ENCODE measurements at regions not wholly inside any gene's neighbourhood (a gene's known extent, or its start where the extent isn't known, plus 50 kb on each side); places are given as distances from the start of the nearest gene placed in this dataset.

GRCh38 chr19:33948651-33949335 lies 152.1 kb downstream of the KCTD15 start:
- no peak overlapping the region for H3K27ac Mint-ChIP-seq
- no peaks in the 10 kb centered on the region for H3K4me1 ChIP-seq
- H2AFZ ChIP-seq (replicated peaks) = no peak overlapping the region

GRCh38 chr19:33950091-33950750 lies 153.6 kb downstream of the KCTD15 start:
- Histone ChIP-seq H3K36me3 (no peaks in the 10 kb centered on the region), H3K27me3 (no peaks in the 10 kb centered on the region), H3K79me2 (ENCODE audit: low read depth) (no peaks in the 10 kb centered on the region), H2AFZ (replicated peaks) (peak overlapping the region; percentile 5), H3K27ac (no peak overlapping the region), H3K9ac (no peak overlapping the region), H3K4me1 (no peaks in the 10 kb centered on the region), H3F3A (ENCODE audit: low read depth) (peaks cover 5% of the 10 kb centered on the region), H3K9me3 (ENCODE audit: low read depth) (no peaks in the 10 kb centered on the region), H3K4me3 (no peak overlapping the region), H4K20me1 (ENCODE audit: low read depth) (no peaks in the 10 kb centered on the region), H3K4me2 (no peak overlapping the region)
- no peak overlapping the region for H3K4me3 Mint-ChIP-seq
- peaks cover 9% of the 10 kb centered on the region for H3K27me3 Mint-ChIP-seq (ENCODE audit: insufficient read depth, low read depth)
- TF ChIP-seq EZH2phosphoT487 (IDR thresholded peaks at IDR 0.05) = no peak
- no peak for TF ChIP-seq CTCF (IDR thresholded peaks at IDR 0.05)
- no peak for TF ChIP-seq EZH2 (IDR thresholded peaks at IDR 0.05)
- peak; percentile 8 for DNase-seq (ENCODE audit: low spot score)
- H3K27ac Mint-ChIP-seq = no peak overlapping the region
- peaks cover 2% of the 10 kb centered on the region for H3K9me3 Mint-ChIP-seq
- H3K4me1 Mint-ChIP-seq = peaks cover 18% of the 10 kb centered on the region
- H3K36me3 Mint-ChIP-seq = no peaks in the 10 kb centered on the region

More at GRCh38 chr19:33948651-33949335, 152.1 kb downstream of the KCTD15 start:
- Histone ChIP-seq H3K27ac (no peak overlapping the region), H3K4me3 (no peak overlapping the region), H3K79me2 (ENCODE audit: low read depth) (no peaks in the 10 kb centered on the region), H3K9me3 (ENCODE audit: low read depth) (no peaks in the 10 kb centered on the region), H3F3A (ENCODE audit: low read depth) (peaks cover 5% of the 10 kb centered on the region), H3K36me3 (no peaks in the 10 kb centered on the region), H4K20me1 (ENCODE audit: low read depth) (no peaks in the 10 kb centered on the region), H3K27me3 (no peaks in the 10 kb centered on the region), H3K4me2 (no peak overlapping the region), H3K9ac (no peak overlapping the region)
- no peak overlapping the region for H3K4me3 Mint-ChIP-seq
- peaks cover 2% of the 10 kb centered on the region for H3K9me3 Mint-ChIP-seq
- H3K4me1 Mint-ChIP-seq = peaks cover 18% of the 10 kb centered on the region
- peaks cover 6% of the 10 kb centered on the region for H3K27me3 Mint-ChIP-seq (ENCODE audit: insufficient read depth, low read depth)
- no peak for DNase-seq (ENCODE audit: low spot score)
- no peaks in the 10 kb centered on the region for H3K36me3 Mint-ChIP-seq
- TF ChIP-seq CTCF (IDR thresholded peaks at IDR 0.05) (no peak), EZH2phosphoT487 (IDR thresholded peaks at IDR 0.05) (no peak), EZH2 (IDR thresholded peaks at IDR 0.05) (no peak)

- Histone ChIP-seq H3K36me3 (no peaks in the 10 kb centered on the region), H3K27me3 (no peaks in the 10 kb centered on the region), H3K4me1 (no peaks in the 10 kb centered on the region), H3K4me3 (no peak overlapping the region), H3K4me2 (no peak overlapping the region), H4K20me1 (ENCODE audit: low read depth) (no peaks in the 10 kb centered on the region), H3F3A (ENCODE audit: low read depth) (no peaks in the 10 kb centered on the region), H3K79me2 (ENCODE audit: low read depth) (no peaks in the 10 kb centered on the region), H3K9ac (no peak overlapping the region), H3K9me3 (ENCODE audit: low read depth) (no peaks in the 10 kb centered on the region), H3K27ac (no peak overlapping the region), H2AFZ (replicated peaks) (no peak overlapping the region)
- Mint-ChIP-seq H3K36me3 (no peaks in the 10 kb centered on the region), H3K9me3 (no peaks in the 10 kb centered on the region), H3K4me3 (no peak overlapping the region), H3K27me3 (ENCODE audit: insufficient read depth, low read depth) (peaks cover 9% of the 10 kb centered on the region), H3K4me1 (peaks cover 1% of the 10 kb centered on the region), H3K27ac (no peak overlapping the region)
- no peak for DNase-seq (ENCODE audit: low spot score)
- TF ChIP-seq EZH2phosphoT487 (IDR thresholded peaks at IDR 0.05) = no peak
- TF ChIP-seq CTCF (IDR thresholded peaks at IDR 0.05) = no peak
- TF ChIP-seq EZH2 (IDR thresholded peaks at IDR 0.05) = no peak
Observed at GRCh38 chr19:33953023-33953422, 156.4 kb downstream of the KCTD15 start.
